GM21367 (cell line): ENCODE measurements at regions not wholly inside any gene's neighbourhood (a gene's known extent, or its start where the extent isn't known, plus 50 kb on each side); places are given as distances from the start of the nearest gene placed in this dataset.

Experiments
- ATAC-seq: cut with Tn5 transposase; IDR thresholded peaks from one replicate; pipeline ENCODE4 v1.9.1; 2021; ENCODE audit not compliant: unreplicated experiment

DNA sequence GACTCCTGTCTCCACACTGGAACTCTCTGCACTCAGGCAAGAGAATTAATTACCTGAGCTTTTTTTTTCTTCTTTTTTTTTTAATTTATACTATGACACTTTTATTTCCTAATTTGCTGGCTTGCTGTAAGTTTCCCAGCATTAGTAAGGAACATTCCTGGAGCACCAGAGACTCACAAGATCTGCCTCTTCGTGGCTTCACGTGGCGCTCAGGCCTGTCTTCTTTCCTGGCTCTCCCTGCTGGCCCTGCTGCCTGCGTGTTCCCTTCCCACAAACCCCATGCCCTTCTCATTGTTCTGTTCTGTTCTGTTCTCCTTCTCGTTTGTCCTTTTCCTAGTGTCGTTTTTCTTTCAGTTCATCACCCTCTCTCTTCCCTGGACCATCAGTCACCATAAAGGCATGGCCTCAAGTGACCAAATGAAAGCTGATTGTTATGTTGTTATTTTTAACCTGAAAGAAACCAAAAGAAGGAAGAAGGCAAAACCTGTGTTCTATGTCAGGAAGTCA is 591.6 kb upstream of the PFKP start:
- ATAC-seq = no peak

DNA sequence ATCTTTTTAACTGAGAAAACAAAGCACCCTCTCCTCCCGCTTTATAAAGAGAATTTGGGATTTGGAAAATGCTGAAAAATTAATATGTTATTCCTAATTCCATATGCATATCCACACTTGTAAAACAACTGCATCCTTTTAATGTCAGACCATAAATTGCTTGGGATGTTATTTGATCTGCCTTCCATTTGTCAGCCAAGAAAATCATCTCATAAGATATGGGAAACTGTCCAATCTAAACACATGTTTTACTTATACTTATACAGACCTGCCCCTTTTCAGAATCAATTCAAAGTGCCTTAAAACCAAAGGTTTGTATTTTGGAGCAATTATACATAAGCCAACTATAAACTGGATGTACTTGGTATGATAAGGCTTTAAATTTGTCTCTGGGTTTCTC is 595.5 kb upstream of the PFKP start:
- ATAC-seq = no peak

DNA sequence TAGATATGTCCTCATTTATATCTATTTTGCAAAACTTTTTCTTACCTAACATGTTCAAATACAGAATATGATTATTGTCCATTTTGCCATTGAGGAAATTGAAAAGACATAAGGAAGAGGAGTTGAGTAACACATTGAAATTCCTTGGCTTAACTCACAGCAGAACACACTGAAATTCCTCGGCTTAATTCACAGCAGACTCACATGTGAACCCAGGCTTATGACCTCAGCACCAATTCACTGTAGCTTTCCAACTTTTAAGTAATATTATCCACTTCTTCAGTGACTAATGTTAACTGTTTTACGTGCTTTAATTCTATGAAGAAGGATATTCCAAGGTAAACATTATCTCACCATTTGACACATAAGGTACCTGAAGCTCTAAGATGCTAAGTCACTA is 597.5 kb upstream of the PFKP start:
- no peak for ATAC-seq

DNA sequence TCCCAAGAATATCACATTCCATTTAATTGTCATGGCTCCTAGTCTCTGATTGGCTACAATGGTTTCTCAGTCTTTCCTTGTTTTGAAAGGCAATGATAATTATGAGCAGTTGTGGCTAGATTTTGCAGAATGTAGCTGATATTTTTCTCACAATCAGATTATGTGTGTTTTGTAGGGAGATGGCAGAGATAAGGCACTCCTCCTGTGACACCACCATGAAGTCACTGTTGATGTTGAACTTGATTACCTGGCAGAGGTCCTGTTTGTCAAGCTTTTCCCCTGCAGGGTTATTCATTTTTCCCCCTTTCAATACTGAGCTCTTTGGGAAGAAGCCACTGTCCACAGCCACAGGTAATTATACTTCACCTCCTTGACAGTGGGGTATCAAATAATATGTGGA is 602.9 kb upstream of the PFKP start:
- ATAC-seq = no peak

DNA sequence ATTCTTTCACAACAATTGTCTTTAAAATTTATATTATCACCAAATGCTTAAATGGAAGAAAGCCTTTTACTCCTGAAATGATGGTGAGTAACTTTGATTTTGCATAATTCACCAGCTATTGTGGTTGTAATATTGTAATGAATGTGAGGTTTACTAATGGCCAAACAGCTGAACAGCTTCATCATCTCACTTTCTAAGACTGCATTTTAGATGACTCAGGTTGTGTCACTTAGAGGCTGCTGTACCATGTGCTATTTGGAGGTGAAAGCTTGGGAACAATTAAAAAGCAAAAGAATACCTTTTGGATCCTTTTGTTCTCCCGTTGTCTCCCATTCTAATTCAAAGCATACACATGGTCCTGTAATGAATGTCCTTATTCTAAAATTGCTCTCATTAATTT is 604.0 kb upstream of the PFKP start:
- ATAC-seq = no peak

DNA sequence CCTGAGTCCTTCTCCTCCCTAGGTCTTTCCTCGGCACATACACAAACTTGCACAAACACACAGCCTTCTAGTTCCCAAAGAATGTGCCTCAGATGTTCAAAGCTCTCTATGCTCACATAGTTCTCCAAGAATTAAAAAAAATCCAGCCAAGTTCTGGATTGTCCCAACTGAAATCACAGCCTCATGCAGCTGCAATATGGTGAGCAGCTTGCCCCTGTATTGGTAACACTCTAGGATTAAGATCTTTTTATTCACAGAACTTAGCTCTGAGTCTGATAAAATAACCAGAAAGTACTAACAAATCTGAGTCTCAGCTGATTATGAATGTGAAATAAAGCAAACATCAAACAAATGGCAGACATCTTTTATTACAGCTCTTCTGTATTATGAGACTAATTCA is 604.8 kb upstream of the PFKP start:
- no peak for ATAC-seq

DNA sequence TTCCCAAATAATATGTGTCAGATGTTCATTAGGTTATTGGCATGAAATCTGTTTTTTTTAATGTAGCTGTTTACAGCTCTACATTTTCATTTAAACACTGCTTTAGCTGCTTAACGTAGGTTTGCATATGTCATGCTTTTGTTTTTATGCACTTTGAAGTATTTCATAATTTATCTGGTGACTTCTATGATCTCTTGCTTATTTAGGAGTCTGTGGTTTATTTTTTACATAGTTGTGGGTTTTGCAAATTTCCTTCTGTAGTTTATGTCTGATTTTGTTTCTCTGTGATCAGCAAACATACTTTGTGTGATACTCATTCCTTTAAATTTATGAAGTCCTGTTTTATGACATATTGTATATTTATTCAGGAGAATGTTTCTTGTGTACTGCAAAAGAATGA is 606.5 kb upstream of the PFKP start:
- ATAC-seq = no peak

DNA sequence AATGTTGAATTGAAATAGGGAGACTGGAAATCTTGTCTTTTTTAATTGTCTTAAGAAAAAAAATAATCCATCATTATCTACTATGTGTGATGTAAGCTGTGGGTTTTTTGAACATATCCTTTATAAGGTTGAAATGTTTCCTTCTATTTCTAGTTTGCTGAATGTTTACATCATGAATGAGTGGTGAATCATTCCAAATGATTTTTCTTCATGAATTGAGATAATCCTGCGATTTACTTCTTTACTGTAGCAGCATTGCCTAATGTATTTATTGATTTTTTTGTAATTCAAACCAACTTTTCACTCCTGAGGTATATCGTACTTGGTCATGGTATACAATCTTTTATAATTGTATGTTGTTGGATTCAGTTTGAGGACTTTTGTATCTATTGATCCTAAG is 607.6 kb upstream of the PFKP start:
- ATAC-seq = no peak

DNA sequence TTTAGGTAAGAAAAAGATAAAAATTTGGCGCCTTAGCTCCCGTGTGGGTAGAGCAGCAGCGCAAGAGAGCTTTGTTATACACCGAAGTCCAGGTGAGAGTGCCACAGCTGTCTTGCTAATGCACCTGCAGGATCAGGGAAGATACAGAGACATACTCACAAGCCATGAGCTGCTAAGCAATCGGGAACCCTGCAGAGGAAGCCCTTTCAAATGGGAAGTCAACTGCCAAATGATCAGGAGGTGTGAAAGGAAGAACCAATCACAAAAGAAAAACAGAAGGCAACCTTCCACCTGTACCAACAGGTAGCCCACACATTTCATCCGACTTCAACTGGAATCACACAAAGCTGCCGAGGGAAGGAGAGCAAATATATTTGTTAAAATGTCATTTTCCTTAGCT is 610.5 kb upstream of the PFKP start:
- ATAC-seq = no peak

DNA sequence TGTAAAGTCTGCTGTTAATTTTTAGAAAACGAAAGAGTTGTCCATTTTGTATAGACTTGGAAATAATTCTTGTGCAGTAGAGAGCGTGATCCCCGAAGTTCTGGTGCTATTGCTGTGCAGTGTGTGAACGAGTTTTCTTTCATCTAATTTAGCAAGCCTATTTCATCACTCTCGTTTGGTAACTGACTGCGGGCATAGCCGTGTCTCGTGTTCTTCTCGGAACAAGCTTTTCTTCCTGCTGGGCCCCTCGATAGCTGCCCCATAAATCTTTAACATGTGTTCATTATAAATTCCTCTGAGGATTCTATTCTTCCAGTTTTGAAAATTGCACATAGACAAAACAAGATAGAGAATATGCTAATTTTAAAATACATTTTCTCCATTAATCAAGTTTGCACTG is 622.0 kb upstream of the PFKP start:
- ATAC-seq = no peak

DNA sequence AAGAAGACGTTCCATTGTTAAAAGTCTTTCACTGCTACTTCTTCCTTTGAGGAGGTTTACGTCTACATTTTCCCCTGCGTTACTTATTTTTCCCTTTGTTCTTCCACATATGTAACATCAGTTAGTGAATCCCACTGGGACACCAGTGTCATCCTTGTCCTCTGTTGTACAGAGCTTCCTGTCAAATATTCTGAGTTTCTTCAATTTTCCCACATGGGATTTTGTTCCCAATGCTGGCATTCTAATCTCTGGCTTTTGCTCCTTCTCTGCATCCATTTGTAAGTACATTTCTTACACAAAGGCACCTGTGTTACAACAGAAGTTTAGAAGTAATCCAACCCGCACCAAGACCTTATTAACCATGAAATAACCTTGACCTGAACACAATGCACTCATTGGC is 627.4 kb upstream of the PFKP start:
- ATAC-seq = no peak

DNA sequence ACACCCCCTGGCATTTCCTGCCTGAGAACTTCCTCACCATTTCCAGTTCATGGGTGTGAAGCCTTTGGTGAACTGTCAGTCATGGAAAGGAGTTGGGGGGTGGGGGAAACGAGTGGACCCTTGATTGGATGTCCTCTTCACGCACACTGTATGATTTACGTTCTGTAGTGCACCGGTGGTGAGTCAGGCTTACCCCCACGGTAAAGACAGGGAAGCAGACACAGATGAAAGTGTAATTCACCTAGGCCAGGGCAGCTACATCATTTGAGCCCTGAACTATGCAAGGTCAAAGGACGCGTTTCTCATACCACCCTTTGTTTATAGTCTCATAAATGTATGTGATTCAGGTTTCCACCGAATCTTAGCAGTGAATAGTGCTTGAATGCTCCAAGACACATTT is 628.3 kb upstream of the PFKP start:
- no peak for ATAC-seq

DNA sequence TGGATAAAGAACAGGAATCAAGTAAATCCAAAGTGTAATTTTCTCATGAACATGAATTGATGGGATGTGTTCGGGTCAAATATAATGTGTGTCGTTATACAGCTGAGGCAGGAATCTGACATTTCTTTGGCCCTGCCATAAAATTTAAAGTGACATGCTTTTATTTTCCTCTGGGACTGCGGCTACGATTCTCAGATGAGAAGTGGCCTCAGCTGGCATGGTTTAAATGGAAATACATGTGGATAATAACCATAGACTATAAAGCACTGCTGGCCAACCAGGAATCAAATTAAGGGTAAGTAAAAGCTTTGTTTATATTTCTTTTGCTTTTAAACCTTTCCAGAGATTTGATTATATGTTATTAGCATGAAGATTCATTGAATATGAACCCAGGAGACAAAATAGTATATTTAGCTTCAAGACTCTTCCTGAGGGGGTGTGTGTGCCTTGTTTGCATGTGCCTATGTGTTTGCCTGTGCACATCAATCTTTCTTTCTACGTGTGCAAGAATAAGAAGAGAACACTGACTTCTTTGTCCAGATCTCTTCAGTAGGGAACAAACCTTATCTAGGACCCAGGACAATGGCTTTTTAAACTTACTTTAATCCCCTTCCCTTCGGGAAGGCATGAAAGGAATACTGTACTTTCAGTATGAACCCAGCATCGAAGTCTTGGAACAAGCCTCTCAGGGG is 629.0 kb upstream of the PFKP start:
- no peak for ATAC-seq

DNA sequence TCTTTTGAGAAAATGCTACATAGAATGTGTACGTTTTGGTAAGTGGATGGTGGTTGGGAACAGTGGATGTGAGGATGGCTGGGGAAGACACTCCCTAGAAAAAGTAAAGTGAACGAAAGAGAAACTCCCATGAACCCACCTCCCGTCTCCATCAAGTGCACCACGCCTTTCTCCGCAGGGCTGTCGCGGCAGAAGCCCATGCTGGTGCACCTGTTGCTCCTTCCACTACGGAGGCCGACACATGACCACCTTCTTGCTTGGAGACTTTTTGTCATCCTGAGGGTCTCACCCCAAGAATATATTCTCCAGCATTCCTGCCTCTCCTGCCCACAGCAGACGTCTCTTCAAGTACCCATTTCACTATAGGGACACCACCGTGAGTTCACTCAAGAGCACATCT is 630.4 kb upstream of the PFKP start:
- ATAC-seq = no peak

DNA sequence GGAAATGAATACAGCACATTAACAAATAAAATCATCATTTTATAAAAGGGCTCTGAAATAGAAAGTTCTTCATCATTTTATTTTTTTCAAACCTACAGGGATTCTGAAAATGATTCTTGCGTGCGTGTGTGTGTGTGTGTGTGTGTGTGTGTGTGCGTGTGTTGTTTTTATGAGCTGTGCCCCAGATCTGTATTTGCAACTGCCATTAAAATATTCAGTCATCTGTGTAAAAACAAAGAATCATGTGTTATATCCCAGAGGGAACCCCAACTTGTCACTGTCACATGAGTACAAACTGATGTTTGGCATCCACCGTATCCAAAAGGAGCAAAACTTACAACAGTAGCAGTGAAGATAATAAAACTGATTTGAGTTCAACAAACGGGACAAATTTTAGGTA is 635.4 kb upstream of the PFKP start:
- ATAC-seq = no peak

DNA sequence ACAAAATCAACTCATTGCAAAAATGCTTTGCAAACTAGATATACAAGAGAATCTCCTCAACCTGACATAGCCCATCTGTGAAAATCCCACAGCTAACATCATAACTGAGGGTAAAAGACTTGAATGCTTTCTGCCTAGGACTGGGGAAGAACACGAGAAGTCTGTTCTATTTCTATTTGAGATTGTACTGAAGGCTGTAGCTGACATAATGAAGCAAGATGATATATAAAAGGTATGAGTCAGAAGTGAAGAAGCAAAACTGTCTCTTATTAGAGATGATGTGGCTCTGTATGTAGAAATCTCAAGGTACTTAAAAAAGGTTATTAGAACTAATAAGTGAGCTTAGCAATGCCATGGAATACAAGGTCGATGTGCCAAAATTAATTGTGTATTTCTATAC is 639.9 kb upstream of the PFKP start:
- no peak for ATAC-seq

DNA sequence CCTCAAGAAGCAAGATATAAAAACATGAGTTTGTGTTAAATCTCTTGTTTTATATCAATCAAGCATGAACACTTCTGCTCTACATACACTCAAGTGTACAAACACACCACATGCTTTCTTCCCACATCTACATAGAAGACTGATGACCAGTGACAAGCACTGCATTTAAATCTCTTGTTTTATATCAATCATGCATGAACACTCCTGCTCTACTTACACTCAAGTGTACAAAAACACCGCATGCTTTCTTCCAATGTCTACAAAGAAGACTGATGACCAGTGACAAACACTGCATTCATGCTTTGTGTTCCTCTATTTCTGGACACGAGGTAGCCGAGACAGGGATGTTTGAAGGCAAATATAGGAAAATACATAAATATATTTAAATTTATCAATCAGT is 642.0 kb upstream of the PFKP start:
- ATAC-seq = no peak

DNA sequence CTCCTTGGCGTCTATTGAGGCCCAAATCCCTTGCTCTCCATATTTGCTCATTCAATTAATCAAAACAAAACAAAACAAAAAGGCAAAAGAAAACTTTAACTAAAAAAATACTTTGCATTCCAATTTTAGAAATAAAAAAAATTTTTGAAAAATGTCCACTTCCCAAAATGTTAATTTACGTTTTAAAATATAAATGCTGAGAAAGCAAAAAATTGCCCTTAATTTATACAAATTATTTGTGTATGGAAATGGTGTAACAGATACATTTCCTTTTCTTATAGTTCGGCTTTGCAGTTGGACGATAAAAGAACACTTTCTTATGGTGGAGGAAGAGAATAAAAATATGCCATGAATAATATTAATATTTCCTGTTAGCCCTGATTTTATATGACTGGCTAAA is 652.8 kb upstream of the PFKP start:
- no peak for ATAC-seq

DNA sequence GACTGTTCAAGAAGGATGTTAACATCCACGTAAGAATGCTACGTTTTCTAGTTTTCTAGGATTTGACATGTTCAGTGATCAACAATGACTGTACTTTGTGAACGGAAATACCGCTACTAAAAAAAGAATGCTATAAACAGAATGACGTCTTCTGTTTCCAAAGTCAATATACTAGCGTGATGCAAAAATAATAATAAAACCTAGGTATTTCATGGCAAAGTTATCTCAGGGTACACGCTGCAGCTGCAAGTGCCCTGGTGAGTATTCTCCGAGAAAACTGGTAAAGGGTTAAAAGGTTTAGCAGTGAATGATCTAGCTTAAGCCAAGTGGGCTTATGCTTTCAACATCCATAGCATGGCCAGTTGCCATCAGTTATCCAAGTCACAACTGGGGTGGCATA is 653.3 kb upstream of the PFKP start:
- no peak for ATAC-seq

DNA sequence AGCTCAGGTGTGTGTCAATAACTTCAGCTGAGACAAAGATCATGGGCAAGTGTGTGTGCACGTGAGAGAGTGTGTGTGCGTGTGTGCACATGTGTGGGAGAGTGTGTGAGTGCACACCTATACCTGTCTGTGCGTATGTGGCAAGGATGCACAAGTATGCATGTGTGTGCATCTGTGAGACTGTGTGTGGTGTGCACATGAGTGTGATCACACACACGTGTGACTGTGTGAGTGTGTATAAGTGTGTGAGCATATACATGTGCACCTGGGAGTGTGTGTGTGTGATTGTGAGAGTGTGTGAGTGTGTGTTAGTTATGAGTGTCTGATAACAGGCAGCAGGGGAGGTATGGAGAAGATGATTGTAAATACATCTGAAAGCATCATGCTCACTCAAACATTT is 657.3 kb upstream of the PFKP start:
- ATAC-seq = no peak

DNA sequence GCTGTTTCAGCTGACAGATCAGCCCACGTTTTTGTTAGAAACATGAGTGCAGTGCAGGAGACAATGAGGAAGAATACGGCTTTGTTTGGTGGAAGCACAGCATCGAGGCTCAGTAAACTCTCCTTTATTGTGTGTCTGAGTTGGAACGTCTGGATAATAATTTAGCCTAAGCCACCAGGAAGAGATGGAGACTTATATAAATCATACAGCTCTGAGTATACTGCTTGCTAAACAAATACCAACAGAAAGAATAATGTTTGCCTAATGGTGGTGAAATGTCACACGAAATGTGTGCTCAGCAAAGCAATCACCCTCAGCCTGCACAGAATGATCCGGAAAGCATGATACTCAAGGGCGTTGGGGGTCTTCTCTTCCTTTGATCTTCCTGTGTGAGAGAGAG is 664.1 kb upstream of the ADARB2 start:
- ATAC-seq = no peak

DNA sequence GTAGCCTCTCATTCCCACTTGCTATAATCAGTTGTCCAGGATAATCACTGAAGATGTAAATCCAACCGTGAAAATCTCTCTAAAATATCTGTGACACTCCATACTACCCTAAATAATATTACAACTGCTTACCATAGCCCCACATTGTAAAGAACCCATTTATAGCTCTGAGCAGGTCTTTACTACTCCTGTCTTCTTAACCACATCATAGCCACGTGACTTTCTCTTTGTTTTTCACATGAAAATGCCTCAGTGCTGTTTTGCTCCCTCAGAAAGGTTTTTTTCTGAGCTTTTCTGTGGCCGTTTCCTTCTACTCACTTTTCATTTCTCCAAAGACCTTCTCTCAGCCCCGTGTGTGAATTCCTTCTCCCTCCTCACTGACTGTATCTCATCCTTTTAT is 662.2 kb upstream of the ADARB2 start:
- ATAC-seq = no peak

DNA sequence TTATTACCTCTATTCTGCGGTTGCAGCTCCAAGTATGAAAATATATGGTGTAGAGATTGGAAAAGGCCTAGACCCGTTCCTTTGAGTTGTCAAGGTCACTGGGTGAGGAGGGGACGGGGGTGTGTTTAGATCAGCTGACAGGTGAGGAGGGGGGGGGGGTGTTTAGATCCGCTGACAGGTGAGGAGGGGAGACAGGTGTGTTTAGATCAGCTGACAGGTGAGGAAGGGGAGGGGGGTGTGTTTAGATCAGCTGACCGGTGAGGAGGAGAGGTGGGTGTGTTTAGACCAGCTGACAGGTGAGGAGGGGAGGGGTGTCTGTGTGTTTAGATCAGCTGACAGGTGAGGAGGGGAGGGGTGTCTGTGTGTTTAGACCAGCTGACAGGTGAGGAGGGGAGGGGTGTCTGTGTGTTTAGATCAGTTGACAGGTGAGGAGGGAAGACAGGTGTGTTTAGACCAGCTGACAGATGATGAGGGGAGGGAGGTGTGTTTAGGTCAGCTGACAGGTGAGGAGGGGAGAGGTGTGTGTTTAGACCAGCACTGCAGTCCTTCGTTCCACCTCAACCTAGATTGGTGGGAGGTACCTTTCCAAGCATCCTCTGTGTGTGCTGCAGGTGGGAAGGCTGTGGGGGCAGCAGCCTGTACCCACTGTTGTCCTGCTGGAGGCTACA is 655.0 kb upstream of the ADARB2 start:
- no peak for ATAC-seq
